ENCODE measurements at regions not wholly inside any gene's neighbourhood (a gene's known extent, or its start where the extent isn't known, plus 50 kb on each side); places are given as distances from the start of the nearest gene placed in this dataset.
"Not testable (repeated sequence)": the region's sequence is repeated elsewhere in the genome, so short reads cannot be mapped to it uniquely, and the experiment has no call there.

DNA sequence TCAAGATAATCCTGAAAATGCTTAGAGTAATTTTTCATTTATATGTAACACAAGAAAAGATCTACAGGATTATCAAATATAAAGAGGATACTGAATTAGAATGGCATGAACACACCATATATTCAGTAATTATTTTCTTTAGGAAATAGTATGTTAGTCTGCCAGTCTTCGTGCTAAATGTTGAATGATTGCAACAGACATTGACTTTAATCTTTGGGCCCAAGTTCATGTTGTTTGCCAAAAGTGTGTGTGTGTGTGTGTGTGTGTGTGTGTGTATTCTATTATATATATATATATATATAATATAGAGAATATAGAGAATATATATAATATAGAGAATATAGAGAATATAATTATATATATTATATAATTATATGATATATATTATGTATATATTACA lies 186.6 kb downstream of the TMEM47 start:
- no peaks in the 10 kb centered on the region for H3K9me3 Mint-ChIP-seq
- H3K4me1 Mint-ChIP-seq, result no peaks in the 10 kb centered on the region
- H3K36me3 Mint-ChIP-seq, result no peaks in the 10 kb centered on the region
- no peak overlapping the region for H3K4me3 Mint-ChIP-seq
- H3K27ac Mint-ChIP-seq, result no peak overlapping the region
- no peaks in the 10 kb centered on the region for H3K27me3 Mint-ChIP-seq

DNA sequence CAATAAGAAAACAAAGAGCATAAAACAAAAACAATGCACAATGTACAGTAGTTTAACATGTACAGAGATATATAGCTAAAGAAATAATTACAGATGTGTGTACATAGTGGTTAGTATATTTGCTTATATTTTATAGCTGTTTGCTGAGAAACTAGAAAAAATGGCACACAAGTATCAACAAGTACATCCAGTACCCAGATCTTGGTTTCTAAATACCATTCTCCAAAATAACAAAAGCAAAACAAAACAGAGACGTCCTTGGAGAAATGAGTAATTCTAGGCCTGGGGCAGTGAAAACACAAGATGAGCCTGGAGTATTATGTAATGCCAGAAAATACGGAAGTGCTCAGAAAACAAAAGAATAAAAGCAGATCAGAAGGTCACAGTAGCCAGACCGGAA lies 189.6 kb downstream of the TMEM47 start:
- Mint-ChIP-seq H3K36me3 (no peaks in the 10 kb centered on the region), H3K27me3 (no peaks in the 10 kb centered on the region), H3K4me3 (no peak overlapping the region), H3K9me3 (no peaks in the 10 kb centered on the region), H3K4me1 (no peaks in the 10 kb centered on the region), H3K27ac (no peak overlapping the region)

DNA sequence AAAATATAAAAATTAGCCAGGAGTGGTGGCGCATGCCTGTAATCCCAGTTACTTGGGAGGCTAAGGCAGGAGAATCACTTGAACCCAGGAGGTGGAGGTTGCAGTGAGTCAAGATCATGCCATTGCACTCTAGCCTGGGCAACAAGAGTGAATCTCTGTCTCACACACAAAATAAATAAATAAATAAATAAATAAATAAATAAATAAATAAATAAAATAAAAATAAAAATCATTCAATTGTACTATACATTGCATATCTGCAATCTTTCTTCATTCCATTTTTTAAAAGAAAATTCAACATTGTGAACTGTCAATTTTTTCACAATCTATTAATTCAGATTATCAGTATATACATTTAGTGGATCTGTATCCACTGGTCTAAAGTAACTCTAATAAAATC lies 193.9 kb downstream of the TMEM47 start:
- not testable (repeated sequence) for H3K27me3 Mint-ChIP-seq, H3K4me3 Mint-ChIP-seq, H3K27ac Mint-ChIP-seq, H3K4me1 Mint-ChIP-seq, H3K9me3 Mint-ChIP-seq, H3K36me3 Mint-ChIP-seq

DNA sequence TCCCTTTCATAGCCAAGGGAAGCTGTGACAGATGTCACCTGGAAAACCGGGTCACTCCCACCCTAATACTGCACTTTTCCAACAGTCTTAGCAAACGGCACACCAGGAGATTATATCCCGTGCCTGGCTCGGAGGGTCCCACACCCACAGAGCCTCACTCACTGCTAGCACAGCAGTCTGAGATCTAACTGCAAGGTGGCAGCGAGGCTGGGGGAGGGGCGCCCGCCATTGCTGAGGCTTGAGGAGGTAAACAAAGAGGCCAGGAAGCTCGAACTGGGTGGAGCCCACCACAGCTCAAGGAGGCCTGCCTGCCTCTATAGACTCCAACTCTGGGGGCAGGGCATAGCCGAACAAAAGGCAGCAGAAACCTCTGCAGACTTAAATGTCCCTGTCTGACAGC lies 199.2 kb downstream of the TMEM47 start:
- H3K27ac Mint-ChIP-seq, H3K27me3 Mint-ChIP-seq, H3K4me3 Mint-ChIP-seq, H3K9me3 Mint-ChIP-seq, H3K4me1 Mint-ChIP-seq, H3K36me3 Mint-ChIP-seq: not testable (repeated sequence)

DNA sequence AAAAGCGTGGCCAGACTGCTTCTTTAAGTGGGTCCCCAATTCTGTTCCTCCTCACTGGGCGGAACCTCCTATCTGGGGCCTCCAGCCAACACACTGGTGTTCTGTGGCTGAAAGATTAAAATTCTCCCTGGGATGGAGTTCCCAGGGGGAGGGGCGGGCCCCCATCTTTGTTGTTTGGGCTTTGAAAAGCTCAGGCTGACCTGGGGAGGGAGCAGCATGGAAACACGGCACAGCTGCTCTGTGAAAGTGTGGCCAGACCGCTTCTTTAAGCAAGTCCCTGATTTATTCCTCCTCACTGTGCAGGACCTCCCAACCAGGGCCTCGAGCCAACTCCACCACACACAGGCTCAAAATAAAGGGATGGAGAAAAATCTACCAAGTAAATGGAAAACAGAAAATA lies 219.5 kb downstream of the TMEM47 start:
- Mint-ChIP-seq H3K27me3 (no peaks in the 10 kb centered on the region), H3K27ac (no peak overlapping the region), H3K9me3 (peaks cover 6% of the 10 kb centered on the region), H3K36me3 (no peaks in the 10 kb centered on the region), H3K4me3 (no peak overlapping the region), H3K4me1 (no peaks in the 10 kb centered on the region)

DNA sequence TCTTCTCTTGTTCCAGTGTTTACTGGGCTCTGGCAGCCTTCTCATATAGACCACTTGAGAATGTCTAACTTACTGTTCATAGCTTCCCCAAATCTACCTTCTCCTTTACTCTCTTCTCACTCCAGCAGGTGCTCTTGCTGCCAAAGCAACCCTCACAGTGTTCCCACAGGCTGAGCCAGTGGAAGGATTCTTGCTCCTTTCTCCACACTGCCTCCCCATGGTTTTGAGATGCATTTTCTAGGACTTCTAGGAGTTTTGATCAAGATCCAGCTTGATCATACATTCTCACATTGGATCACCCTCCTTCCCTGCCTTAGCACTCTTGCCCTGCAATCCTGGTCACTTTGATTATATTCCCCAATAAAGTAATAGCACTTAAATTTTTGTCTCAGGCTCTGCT lies 230.8 kb downstream of the TMEM47 start:
- Mint-ChIP-seq H3K27me3 (no peaks in the 10 kb centered on the region), H3K27ac (no peak overlapping the region), H3K36me3 (no peaks in the 10 kb centered on the region), H3K4me1 (no peaks in the 10 kb centered on the region), H3K9me3 (peaks cover 16% of the 10 kb centered on the region), H3K4me3 (no peak overlapping the region)

DNA sequence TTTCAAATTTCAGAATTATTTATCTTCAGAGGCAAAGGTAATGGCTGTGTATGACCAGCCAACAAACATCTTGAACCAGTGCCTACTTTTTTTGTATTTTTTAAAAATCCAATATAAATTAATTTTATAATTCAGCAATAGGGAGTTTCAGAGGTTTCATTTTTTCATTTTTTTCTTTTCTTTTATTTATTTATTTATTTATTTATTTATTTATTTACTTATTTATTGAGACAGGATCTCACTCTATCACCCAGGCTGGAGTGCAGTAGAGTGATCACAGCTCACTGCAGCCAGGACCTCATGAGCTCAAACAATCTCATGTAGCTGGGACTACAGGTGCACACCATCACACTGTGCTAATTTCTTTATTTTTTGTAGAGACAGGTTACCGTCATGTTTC lies 250.5 kb downstream of the TMEM47 start:
- Mint-ChIP-seq H3K36me3 (no peaks in the 10 kb centered on the region), H3K27ac (no peak overlapping the region), H3K4me3 (no peak overlapping the region), H3K9me3 (no peaks in the 10 kb centered on the region), H3K27me3 (no peaks in the 10 kb centered on the region), H3K4me1 (no peaks in the 10 kb centered on the region)

DNA sequence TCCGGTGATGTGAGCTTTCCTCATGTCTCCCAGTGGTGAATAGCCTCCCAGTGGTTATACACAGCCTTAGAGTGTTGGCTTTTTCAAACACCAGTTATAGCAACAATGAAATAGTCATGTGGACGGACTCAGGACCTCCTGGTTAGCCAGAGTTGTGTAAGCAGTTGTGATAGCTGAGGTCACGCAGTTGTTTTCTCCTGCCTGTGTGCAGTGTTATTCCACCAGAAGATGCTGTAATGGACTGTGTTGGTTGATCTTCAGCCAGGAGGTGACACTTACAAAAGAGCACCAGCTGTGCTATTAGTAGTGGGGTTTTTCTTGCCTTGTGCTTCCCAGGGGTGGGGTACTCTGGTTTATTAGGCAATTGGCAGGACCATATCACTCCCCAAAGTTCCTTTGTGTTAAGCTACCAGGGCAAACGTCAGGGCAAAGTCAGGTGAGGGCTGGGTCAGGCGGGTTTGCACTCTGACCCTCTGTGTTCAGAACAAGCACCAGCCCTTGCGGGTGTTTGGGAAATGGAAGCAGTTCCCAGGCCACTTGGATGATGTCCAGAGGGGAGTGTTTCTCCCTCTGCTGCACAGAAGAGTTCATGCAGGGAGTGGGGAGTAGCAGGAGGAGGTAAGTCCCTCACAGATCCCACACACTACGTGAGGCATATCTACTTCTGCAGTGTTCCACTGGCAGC lies 252.6 kb downstream of the TMEM47 start:
- Mint-ChIP-seq H3K27ac (no peak overlapping the region), H3K27me3 (no peaks in the 10 kb centered on the region), H3K9me3 (no peaks in the 10 kb centered on the region), H3K4me3 (no peak overlapping the region), H3K36me3 (no peaks in the 10 kb centered on the region), H3K4me1 (no peaks in the 10 kb centered on the region)

DNA sequence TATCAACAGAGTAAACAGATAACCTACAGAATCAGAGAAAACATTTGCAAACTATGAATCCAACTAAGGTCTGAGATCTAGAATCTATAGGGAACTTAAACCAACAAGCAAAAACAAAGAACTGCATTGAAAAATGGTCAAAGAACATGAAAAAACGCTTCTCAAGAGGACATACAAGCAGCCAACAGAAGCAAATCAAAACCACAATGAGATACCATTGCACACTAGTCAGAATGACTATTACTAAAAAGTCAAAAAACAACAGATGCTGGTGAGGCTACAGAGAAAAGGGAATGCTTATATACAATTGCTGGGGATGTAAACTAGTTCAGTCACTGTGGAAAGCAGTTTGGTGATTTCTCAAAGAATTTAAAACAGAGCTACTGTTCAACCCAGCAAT lies 255.7 kb downstream of the TMEM47 start:
- Mint-ChIP-seq H3K36me3 (no peaks in the 10 kb centered on the region), H3K27me3 (no peaks in the 10 kb centered on the region), H3K4me1 (no peaks in the 10 kb centered on the region), H3K4me3 (no peak overlapping the region), H3K9me3 (no peaks in the 10 kb centered on the region), H3K27ac (no peak overlapping the region)

DNA sequence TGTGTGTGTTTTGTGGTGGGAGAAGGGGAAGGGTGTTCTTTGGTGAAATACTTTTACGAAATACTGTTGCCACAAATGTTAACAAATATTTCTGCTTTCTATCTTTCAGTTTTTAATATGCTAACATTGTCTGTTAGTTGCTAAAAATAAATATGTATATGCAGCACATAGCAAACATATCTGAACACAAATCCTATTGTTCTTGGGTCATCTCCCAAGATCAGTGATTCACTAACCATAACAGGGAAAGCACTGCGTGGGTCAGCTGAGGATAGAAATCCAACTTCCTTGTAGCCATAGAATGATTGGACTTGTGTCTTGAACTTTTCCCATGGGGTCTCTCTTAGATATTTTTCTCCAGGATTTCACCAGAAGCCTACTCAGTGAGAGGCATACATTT lies 250.3 kb upstream of the FAM47A start:
- no peaks in the 10 kb centered on the region for H3K36me3 Mint-ChIP-seq
- no peaks in the 10 kb centered on the region for H3K4me1 Mint-ChIP-seq
- H3K27me3 Mint-ChIP-seq, result no peaks in the 10 kb centered on the region
- no peak overlapping the region for H3K4me3 Mint-ChIP-seq
- no peaks in the 10 kb centered on the region for H3K9me3 Mint-ChIP-seq
- no peak overlapping the region for H3K27ac Mint-ChIP-seq

DNA sequence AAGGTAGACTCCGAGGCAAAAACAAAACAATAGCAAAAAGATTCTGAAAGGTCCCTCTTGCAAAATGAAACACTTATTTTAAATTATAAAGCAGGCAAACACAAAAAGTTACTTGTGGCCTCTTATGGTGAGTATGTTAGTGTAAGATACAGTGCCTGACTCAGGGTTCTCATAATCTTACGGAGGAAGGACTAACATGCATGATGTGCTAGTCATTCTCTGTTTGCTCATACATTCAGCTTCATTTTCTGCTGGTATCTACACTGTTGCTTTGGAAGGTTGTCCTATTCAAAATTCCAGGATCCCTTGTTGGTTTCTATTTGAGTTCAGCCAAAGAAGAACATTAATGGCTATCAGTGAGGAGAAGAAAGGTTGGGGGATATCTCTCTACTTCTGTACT lies 249.1 kb upstream of the FAM47A start:
- Mint-ChIP-seq H3K36me3 (no peaks in the 10 kb centered on the region), H3K27ac (no peak overlapping the region), H3K9me3 (no peaks in the 10 kb centered on the region), H3K27me3 (no peaks in the 10 kb centered on the region), H3K4me3 (no peak overlapping the region), H3K4me1 (no peaks in the 10 kb centered on the region)

DNA sequence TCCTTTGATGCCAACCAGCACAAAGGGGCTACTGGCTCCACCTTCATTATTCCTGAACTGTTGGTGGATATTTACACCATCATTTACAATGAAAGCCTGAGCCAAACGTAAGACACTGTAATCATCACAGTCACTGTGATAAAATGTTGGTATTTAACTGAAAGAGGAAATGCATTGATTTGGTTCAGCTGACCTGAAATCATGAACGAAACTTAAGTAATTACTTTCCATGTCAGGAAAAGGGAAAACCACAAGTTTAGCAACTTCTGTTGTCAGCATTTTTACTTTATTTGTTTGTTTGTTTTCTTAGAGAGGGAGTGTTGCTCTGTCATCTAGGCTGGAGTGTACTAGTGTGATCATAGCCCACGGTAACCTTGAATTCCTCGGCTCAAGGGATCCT lies 247.8 kb upstream of the FAM47A start:
- Mint-ChIP-seq H3K9me3 (no peaks in the 10 kb centered on the region), H3K4me3 (no peak overlapping the region), H3K27ac (no peak overlapping the region), H3K27me3 (no peaks in the 10 kb centered on the region), H3K4me1 (no peaks in the 10 kb centered on the region), H3K36me3 (no peaks in the 10 kb centered on the region)

DNA sequence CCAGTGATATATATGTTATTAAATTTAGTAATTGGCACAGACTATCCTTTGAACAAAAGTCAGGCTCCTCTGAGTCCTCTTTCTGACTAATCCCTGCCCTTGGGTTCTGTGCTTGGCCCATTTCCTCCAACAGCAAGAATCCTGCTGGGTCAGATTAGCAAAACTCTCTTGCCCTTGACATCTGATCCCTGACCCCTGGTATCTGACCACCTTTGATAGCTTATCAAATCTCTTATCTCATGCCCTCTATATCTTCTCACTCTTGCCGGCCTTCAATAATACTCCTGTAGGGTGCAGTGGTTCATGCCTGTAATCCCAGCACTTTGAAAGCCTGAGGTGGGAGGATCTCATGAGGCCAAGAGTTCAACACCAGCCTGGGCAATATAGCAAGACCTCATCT lies 245.5 kb upstream of the FAM47A start:
- Mint-ChIP-seq H3K9me3 (no peaks in the 10 kb centered on the region), H3K4me3 (no peak overlapping the region), H3K27me3 (no peaks in the 10 kb centered on the region), H3K27ac (no peak overlapping the region), H3K4me1 (no peaks in the 10 kb centered on the region), H3K36me3 (no peaks in the 10 kb centered on the region)

DNA sequence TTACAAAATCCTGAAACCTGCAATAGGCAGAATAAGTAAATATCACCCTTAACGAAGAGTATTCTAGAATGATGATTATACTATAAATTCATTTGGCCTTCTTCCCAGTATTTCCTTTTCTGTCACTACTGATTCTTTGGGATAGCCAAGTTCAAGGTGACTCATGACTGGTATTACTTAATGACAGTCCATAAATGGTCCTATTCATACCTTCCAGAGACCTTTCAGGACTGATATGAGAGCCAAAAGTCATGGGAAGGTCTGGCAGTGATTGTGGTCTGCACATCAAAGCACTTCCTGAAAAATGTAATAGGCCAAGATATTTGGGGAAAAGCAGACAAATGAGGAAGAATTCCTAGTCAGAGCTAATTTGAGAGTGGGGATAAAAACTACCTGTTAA lies 239.6 kb upstream of the FAM47A start:
- Mint-ChIP-seq H3K4me3 (no peak overlapping the region), H3K27me3 (no peaks in the 10 kb centered on the region), H3K36me3 (no peaks in the 10 kb centered on the region), H3K27ac (no peak overlapping the region), H3K4me1 (no peaks in the 10 kb centered on the region), H3K9me3 (no peaks in the 10 kb centered on the region)

DNA sequence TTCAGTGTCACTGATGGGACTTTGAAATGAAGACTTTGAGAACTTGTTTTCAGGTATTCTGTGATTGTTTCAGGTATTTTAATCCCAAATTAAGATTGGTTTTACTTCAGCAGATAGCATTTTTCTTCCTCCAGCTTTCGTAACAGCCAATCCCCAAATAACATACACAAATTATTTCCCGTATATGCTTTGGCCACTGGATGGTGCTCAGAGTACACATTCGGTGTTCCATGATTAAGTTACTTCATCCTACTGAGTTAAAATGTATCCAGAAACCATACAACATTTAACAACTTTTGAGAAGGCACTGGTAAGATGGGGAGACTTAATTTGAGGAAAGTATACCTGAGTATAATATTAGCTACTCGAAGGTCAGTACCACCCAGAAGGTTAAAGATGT lies 233.4 kb upstream of the FAM47A start:
- no peaks in the 10 kb centered on the region for H3K9me3 Mint-ChIP-seq

DNA sequence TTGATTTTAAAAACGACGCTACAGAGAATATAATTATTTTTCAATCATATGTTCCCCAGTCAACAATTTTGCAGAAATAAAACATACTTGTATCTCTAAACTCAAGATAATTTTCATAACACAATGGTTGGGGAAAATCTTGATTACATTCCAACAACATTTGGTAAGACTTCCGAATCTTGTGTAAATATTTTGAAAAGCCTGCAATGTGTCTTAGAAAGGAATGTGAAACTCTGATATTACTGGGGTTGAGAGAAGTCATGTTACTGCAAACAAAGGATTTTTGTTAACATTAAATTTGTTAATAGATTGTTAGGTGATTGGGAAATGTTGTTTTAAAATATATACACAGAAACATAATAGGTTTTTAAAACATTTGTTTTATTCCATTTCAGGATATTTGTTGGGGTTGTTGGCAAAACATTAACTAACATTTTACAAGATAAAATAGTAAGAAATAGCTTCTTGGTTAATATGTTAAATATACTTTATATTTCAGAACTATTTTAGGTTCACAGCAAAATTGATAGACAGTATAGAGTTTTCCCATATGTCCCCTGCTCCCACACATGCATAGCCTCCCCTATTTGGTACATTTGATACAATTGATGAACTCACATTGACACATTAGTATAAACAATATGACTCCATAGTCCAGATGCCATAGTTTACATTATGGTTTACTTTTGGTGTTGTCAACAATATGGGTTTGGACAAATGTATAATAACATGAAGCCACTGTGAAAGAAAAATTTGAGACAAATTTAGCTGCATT lies 218.6 kb upstream of the FAM47A start:
- H3K36me3 Mint-ChIP-seq, result no peaks in the 10 kb centered on the region
- no peak overlapping the region for H3K4me3 Mint-ChIP-seq
- no peaks in the 10 kb centered on the region for H3K4me1 Mint-ChIP-seq
- no peaks in the 10 kb centered on the region for H3K9me3 Mint-ChIP-seq
- H3K27me3 Mint-ChIP-seq, result no peaks in the 10 kb centered on the region
- no peak overlapping the region for H3K27ac Mint-ChIP-seq

More for the DNA sequence above, 233.4 kb upstream of the FAM47A start:
- no peak overlapping the region for H3K27ac Mint-ChIP-seq
- no peaks in the 10 kb centered on the region for H3K27me3 Mint-ChIP-seq
- no peaks in the 10 kb centered on the region for H3K36me3 Mint-ChIP-seq
- no peaks in the 10 kb centered on the region for H3K4me1 Mint-ChIP-seq
- no peak overlapping the region for H3K4me3 Mint-ChIP-seq

DNA sequence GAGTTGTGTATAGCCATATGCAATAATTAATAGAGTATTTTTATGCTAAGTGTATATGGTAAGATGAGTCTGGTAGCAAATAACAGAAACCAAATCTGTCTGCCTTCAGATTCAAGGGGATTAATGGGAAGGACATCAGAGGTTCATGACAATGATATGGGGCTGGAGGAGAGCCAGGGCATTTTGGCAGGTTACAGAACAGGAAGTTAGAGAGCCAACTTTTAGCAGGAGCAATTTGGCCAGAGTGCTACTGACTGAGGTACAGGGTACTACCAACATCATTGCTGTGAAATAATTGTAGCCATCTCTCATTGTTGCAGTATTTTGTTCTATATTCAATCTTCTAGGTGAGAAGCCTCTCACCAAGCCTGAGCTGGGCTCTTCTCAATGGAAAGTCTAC lies 210.9 kb upstream of the FAM47A start:
- no peaks in the 10 kb centered on the region for H3K4me1 Mint-ChIP-seq

More for the DNA sequence above, 210.9 kb upstream of the FAM47A start:
- peak overlapping the region; percentile 59 for H3K27ac Mint-ChIP-seq
- no peaks in the 10 kb centered on the region for H3K36me3 Mint-ChIP-seq
- no peak overlapping the region for H3K4me3 Mint-ChIP-seq
- peaks cover 4% of the 10 kb centered on the region for H3K9me3 Mint-ChIP-seq
- H3K27me3 Mint-ChIP-seq, result no peaks in the 10 kb centered on the region
